Lung (tissue), 11 donors: ENCODE measurements at regions not wholly inside any gene's neighbourhood (a gene's known extent, or its start where the extent isn't known, plus 50 kb on each side); places are given as distances from the start of the nearest gene placed in this dataset.
"Not testable (repeated sequence)": the region's sequence is repeated elsewhere in the genome, so short reads cannot be mapped to it uniquely, and the experiment has no call there.

ENCODE experiments used
- ATAC-seq: fragments of 200-7000 bp; cut with Tn5 transposase; one replicate; pipeline ENCODE4 v1.9.1; 2020; ENCODE audit warnings: moderate number of reproducible peaks; ENCODE audit not compliant: insufficient read depth, low FRiP score
- DNase-seq, 3 donors: peaks; one replicate each; pipeline ENCODE4 v3.0.0-alpha.2; 2013 to 2017
- H3K27ac ChIP-seq, 2 donors: one replicate each; pipeline ENCODE4 v1.5.1; 2013; ENCODE audit warnings: mild to moderate bottlenecking in 2 of 2, moderate library complexity in 2 of 2, control low read depth in 1 of 2, inconsistent platforms in 1 of 2, low read depth in 1 of 2, low read length in 1 of 2
- H3K27me3 ChIP-seq, 3 donors: one replicate each; pipeline ENCODE4 v1.5.1; 2013; ENCODE audit warnings: low read length in 2 of 3; ENCODE audit not compliant: control insufficient read depth in 3 of 3, insufficient read depth in 3 of 3
- H3K36me3 ChIP-seq, 4 donors: one replicate each; pipeline ENCODE4 v1.5.1; 2013; ENCODE audit warnings: low read length in 4 of 4, mild to moderate bottlenecking in 1 of 4, moderate library complexity in 1 of 4; ENCODE audit not compliant: control insufficient read depth in 4 of 4, insufficient read depth in 4 of 4
- H3K4me1 ChIP-seq, 5 donors: one replicate each; pipeline ENCODE4 v1.5.1; 2013; ENCODE audit warnings: low read length in 5 of 5, mild to moderate bottlenecking in 2 of 5, moderate library complexity in 1 of 5; ENCODE audit not compliant: control insufficient read depth in 5 of 5, insufficient read depth in 5 of 5
- H3K4me3 ChIP-seq: one replicate; pipeline ENCODE4 v1.5.1; 2013; ENCODE audit warnings: mild to moderate bottlenecking, control low read depth, moderate library complexity
- H3K9ac ChIP-seq, 2 donors: one replicate each; pipeline ENCODE4 v1.5.1; 2013; ENCODE audit warnings: low read length in 2 of 2, control low read depth in 1 of 2; ENCODE audit not compliant: insufficient read depth in 1 of 2
- H3K9me3 ChIP-seq, 4 donors: one replicate each; pipeline ENCODE4 v1.5.1; 2013; ENCODE audit warnings: low read length in 3 of 4, mild to moderate bottlenecking in 1 of 4, moderate library complexity in 1 of 4; ENCODE audit not compliant: control insufficient read depth in 4 of 4, insufficient read depth in 3 of 4
- CTCF ChIP-seq: IDR thresholded peaks from 2 replicates; pipeline ENCODE4 v1.5.1; 2012; ENCODE audit warnings: mild to moderate bottlenecking; ENCODE audit errors: control extremely low read depth, extremely low read depth
- WGBS, 2 donors: extraction: QIAGEN DNeasy Blood & Tissue Kit; methylation state at CpG; one replicate each; pipeline ENCODE4 v1.1.7; 2013; 5-methylcytosine and 5-hydroxymethylcytosine counted together
- donor health status: control.
- donor health status: control.
- donor health status: Bipolar disorder and iron deficiency.
- donor health status: healthy.
- donor health status: DM: yes; HTN: yes; CAD: no.

GRCh38 chr5:178063277-178063676 lies 50.1 kb upstream of the N4BP3 start:
- ATAC-seq (no peak), DNase-seq (no peak)
- no peak overlapping the region for H3K9ac ChIP-seq
- no peaks in the 10 kb centered on the region for H3K36me3 ChIP-seq
- H3K4me3 ChIP-seq = no peak overlapping the region
- no peaks in the 10 kb centered on the region for H3K4me1 ChIP-seq
- no peak overlapping the region for H3K27ac ChIP-seq
- peaks cover 0 to 3% (median 0%) of the 10 kb centered on the region in 3 donors for H3K27me3 ChIP-seq
- WGBS, 2 donors = 89 to 96% methylated on average over 3 of the region's 3 CpGs
- TF ChIP-seq CTCF = no peak
- no peaks in the 10 kb centered on the region for H3K9me3 ChIP-seq

- peaks cover 0 to 3% (median 0%) of the 10 kb centered on the region in 5 donors for H3K4me1 ChIP-seq
- H3K27ac ChIP-seq = no peak overlapping the region
- TF ChIP-seq CTCF = no peak
- H3K9me3 ChIP-seq = no peaks in the 10 kb centered on the region
- 70 to 86% methylated on average over 7 of the region's 7 CpGs for WGBS, 2 donors
- no peaks in the 10 kb centered on the region for H3K27me3 ChIP-seq
- no peak overlapping the region for H3K9ac ChIP-seq
- no peak for ATAC-seq
- DNase-seq = no peak
- no peaks in the 10 kb centered on the region for H3K36me3 ChIP-seq
- H3K4me3 ChIP-seq = no peak overlapping the region
Observed at GRCh38 chr5:178058321-178059012, 54.9 kb upstream of the N4BP3 start.

- ATAC-seq = no peak
- H3K9ac ChIP-seq = no peak overlapping the region
- H3K27ac ChIP-seq = peak overlapping the region in 1 of 2 donors; percentile 20
- H3K9me3 ChIP-seq = no peaks in the 10 kb centered on the region
- no peak for DNase-seq
- peaks cover 0 to 3% (median 0%) of the 10 kb centered on the region in 5 donors for H3K4me1 ChIP-seq
- no peak for TF ChIP-seq CTCF
- no peak overlapping the region for H3K4me3 ChIP-seq
- H3K27me3 ChIP-seq = no peaks in the 10 kb centered on the region
- H3K36me3 ChIP-seq = no peaks in the 10 kb centered on the region
- 80 to 88% methylated on average over 12 of the region's 12 CpGs for WGBS, 2 donors
Observed at GRCh38 chr5:178057839-178058238, 55.5 kb upstream of the N4BP3 start.

GRCh38 chr5:178056935-178057334 lies 56.4 kb upstream of the N4BP3 start:
- no peaks in the 10 kb centered on the region for H3K9me3 ChIP-seq
- no peak overlapping the region for H3K9ac ChIP-seq
- no peak overlapping the region for H3K4me3 ChIP-seq
- ATAC-seq (no peak), DNase-seq (no peak)
- no peaks in the 10 kb centered on the region for H3K36me3 ChIP-seq
- H3K27me3 ChIP-seq = no peaks in the 10 kb centered on the region
- WGBS, 2 donors = 95% methylated on average over 3 of the region's 3 CpGs
- H3K4me1 ChIP-seq = peaks cover 0 to 3% (median 0%) of the 10 kb centered on the region in 5 donors
- no peak overlapping the region for H3K27ac ChIP-seq
- no peak for TF ChIP-seq CTCF

GRCh38 chr5:178055536-178055935 lies 57.8 kb upstream of the N4BP3 start:
- DNase-seq, H3K36me3 ChIP-seq, H3K9me3 ChIP-seq, ATAC-seq, H3K4me1 ChIP-seq, H3K27ac ChIP-seq, H3K4me3 ChIP-seq, H3K9ac ChIP-seq, H3K27me3 ChIP-seq: not testable (repeated sequence)
- WGBS, 2 donors = 96 to 97% methylated on average over 24 of the region's 24 CpGs
